Smooth muscle cell (in vitro differentiated cells): ENCODE measurements at regions not wholly inside any gene's neighbourhood (a gene's known extent, or its start where the extent isn't known, plus 50 kb on each side); places are given as distances from the start of the nearest gene placed in this dataset.

Source experiments
- DNase-seq: peaks from one replicate; lab custom pipeline; 2025; ENCODE audit not compliant: unreplicated experiment; lab: John Stamatoyannopoulos, UW
- H2AFZ ChIP-seq: fragments of 200-600 bp; sonication (generic); 2 replicates; pipeline ENCODE4 v1.6.0; 2016; ENCODE audit warnings: antibody characterized with exemption, low read depth, mild to moderate bottlenecking
- H3F3A ChIP-seq: fragments of 200-600 bp; sonication (generic); 2 replicates; pipeline ENCODE4 v1.6.0; 2017; ENCODE audit warnings: antibody characterized with exemption, low read depth
- H3K27ac ChIP-seq: fragments of 200-600 bp; sonication (generic); 2 replicates; pipeline ENCODE4 v1.5.1; 2016; ENCODE audit warnings: low read depth, mild to moderate bottlenecking
- H3K27me3 ChIP-seq: fragments of 200-600 bp; sonication (generic); 2 replicates; pipeline ENCODE4 v1.6.1; 2016; ENCODE audit warnings: low read depth, mild to moderate bottlenecking
- H3K36me3 ChIP-seq: fragments of 200-600 bp; sonication (generic); 2 replicates; pipeline ENCODE4 v1.5.1; 2016; ENCODE audit warnings: low read depth
- H3K4me1 ChIP-seq: fragments of 200-600 bp; sonication (generic); 2 replicates; pipeline ENCODE4 v1.5.1; 2016; ENCODE audit warnings: low read depth
- H3K4me2 ChIP-seq: fragments of 200-600 bp; sonication (generic); 2 replicates; pipeline ENCODE4 v1.6.0; 2016; ENCODE audit warnings: mild to moderate bottlenecking
- H3K4me3 ChIP-seq: fragments of 200-600 bp; sonication (generic); 2 replicates; pipeline ENCODE4 v1.5.1; 2016; ENCODE audit warnings: mild to moderate bottlenecking
- H3K79me2 ChIP-seq: fragments of 200-600 bp; sonication (generic); 2 replicates; pipeline ENCODE4 v1.6.0; 2016; ENCODE audit warnings: low read depth, mild to moderate bottlenecking
- H3K9ac ChIP-seq: fragments of 200-600 bp; sonication (generic); 2 replicates; pipeline ENCODE4 v1.6.0; 2016; ENCODE audit warnings: low read depth
- H3K9me3 ChIP-seq: fragments of 200-600 bp; sonication (generic); replicated peaks from 2 replicates; pipeline ENCODE4 v1.5.1; 2016; ENCODE audit warnings: low read depth
- H4K20me1 ChIP-seq: fragments of 200-600 bp; sonication (generic); 2 replicates; pipeline ENCODE4 v1.6.0; 2016; ENCODE audit warnings: low read depth
- CTCF ChIP-seq: fragments of 200-600 bp; sonication (generic); IDR thresholded peaks from 2 replicates; pipeline ENCODE4 v1.5.1; 2017; ENCODE audit warnings: borderline replicate concordance, mild to moderate bottlenecking, antibody characterized with exemption; ENCODE audit not compliant: insufficient read depth, poor library complexity, severe bottlenecking
- WGBS: methylation state at CpG from one replicate; pipeline ENCODE4 v1.1.7; 2016; ENCODE audit warnings: low lambda C conversion rate; 5-methylcytosine and 5-hydroxymethylcytosine counted together

DNA sequence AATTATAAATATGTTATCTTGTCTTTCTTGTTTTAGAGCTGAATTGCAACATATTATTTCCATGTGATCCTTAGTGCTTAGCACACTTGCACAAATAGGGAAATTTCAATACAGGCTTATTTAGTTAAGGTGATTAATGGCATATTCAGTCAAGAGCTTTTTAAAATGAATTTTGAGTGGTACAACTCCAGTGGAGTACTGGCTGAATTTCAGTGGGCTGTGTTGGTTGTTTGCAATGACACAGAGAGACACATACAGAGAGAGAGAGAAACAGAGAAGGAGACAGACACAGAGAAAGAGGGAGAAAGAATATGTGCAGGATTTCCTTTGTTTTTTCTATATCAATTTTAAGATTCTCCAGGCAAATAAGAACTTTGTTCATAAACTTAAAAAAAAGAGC is 766.9 kb downstream of the DNAJB9 start:
- Histone ChIP-seq H3K4me2 (no peak overlapping the region), H2AFZ (no peak overlapping the region), H3K27me3 (no peaks in the 10 kb centered on the region), H3K79me2 (no peaks in the 10 kb centered on the region), H3K9me3 (no peaks in the 10 kb centered on the region), H3K4me3 (no peak overlapping the region), H3F3A (no peaks in the 10 kb centered on the region), H3K4me1 (no peaks in the 10 kb centered on the region), H3K27ac (no peak overlapping the region), H3K36me3 (no peaks in the 10 kb centered on the region), H4K20me1 (no peaks in the 10 kb centered on the region), H3K9ac (no peak overlapping the region)
- TF ChIP-seq CTCF: no peak
- DNase-seq: no peak

- Histone ChIP-seq H3K4me1 (no peaks in the 10 kb centered on the region), H3K4me3 (no peak overlapping the region), H3F3A (no peaks in the 10 kb centered on the region), H3K27ac (no peak overlapping the region), H3K9me3 (no peaks in the 10 kb centered on the region), H3K27me3 (no peaks in the 10 kb centered on the region), H2AFZ (no peak overlapping the region), H4K20me1 (no peaks in the 10 kb centered on the region), H3K9ac (no peak overlapping the region), H3K36me3 (no peaks in the 10 kb centered on the region), H3K79me2 (no peaks in the 10 kb centered on the region), H3K4me2 (no peak overlapping the region)
- no peak for TF ChIP-seq CTCF
- 85% methylated on average over 2 of the region's 2 CpGs for WGBS
- no peak for DNase-seq
These were observed 774.0 kb downstream of the DNAJB9 start for GRCh38 chr7:109343678-109344077.

GRCh38 chr7:109351493-109351892 is 781.8 kb downstream of the DNAJB9 start:
- no peak overlapping the region for H3K27ac ChIP-seq
- H3K36me3 ChIP-seq: no peaks in the 10 kb centered on the region
- no peak overlapping the region for H2AFZ ChIP-seq
- no peaks in the 10 kb centered on the region for H3K4me1 ChIP-seq
- no peak for TF ChIP-seq CTCF
- no peak overlapping the region for H3K4me3 ChIP-seq
- no peaks in the 10 kb centered on the region for H3F3A ChIP-seq
- H3K9ac ChIP-seq: no peak overlapping the region
- H3K9me3 ChIP-seq: no peaks in the 10 kb centered on the region
- no peaks in the 10 kb centered on the region for H4K20me1 ChIP-seq
- WGBS: 91% methylated on average over 9 of the region's 9 CpGs
- H3K27me3 ChIP-seq: no peaks in the 10 kb centered on the region
- DNase-seq: no peak
- no peaks in the 10 kb centered on the region for H3K79me2 ChIP-seq
- no peak overlapping the region for H3K4me2 ChIP-seq

GRCh38 chr7:109354000-109354399 is 784.3 kb downstream of the DNAJB9 start:
- WGBS: 58% methylated on average over 3 of the region's 3 CpGs
- no peak for DNase-seq
- Histone ChIP-seq H3K9ac (no peak overlapping the region), H3K9me3 (no peaks in the 10 kb centered on the region), H3K4me2 (no peak overlapping the region), H3K4me1 (no peaks in the 10 kb centered on the region), H3K27ac (no peak overlapping the region), H3F3A (no peaks in the 10 kb centered on the region), H4K20me1 (no peaks in the 10 kb centered on the region), H3K79me2 (no peaks in the 10 kb centered on the region), H3K27me3 (no peaks in the 10 kb centered on the region), H3K4me3 (no peak overlapping the region), H3K36me3 (no peaks in the 10 kb centered on the region), H2AFZ (peak overlapping the region; percentile 58)
- no peak for TF ChIP-seq CTCF
